ENCODE measurements at regions not wholly inside any gene's neighbourhood (a gene's known extent, or its start where the extent isn't known, plus 50 kb on each side); places are given as distances from the start of the nearest gene placed in this dataset.

DNA sequence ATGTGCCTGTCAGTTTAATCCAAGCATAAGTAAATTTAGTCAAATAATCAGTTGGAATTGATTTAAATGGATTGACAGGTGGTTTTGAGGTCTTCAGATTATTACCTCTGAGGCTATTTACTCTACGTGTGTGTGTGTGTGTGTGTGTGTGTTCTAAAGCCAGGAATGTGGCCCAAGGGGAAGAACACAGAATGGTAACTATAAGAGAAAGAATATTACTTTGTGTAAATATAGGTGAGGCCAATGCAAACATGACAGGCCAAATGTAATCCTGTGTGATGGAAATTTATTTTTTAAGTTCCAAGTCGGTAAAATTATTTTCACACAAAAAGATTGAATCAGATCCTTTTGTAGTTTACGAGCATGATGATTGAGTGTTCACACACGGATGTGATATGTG is 390.0 kb downstream of the PLK2 start:
- TF ChIP-seq, protein P1, sequence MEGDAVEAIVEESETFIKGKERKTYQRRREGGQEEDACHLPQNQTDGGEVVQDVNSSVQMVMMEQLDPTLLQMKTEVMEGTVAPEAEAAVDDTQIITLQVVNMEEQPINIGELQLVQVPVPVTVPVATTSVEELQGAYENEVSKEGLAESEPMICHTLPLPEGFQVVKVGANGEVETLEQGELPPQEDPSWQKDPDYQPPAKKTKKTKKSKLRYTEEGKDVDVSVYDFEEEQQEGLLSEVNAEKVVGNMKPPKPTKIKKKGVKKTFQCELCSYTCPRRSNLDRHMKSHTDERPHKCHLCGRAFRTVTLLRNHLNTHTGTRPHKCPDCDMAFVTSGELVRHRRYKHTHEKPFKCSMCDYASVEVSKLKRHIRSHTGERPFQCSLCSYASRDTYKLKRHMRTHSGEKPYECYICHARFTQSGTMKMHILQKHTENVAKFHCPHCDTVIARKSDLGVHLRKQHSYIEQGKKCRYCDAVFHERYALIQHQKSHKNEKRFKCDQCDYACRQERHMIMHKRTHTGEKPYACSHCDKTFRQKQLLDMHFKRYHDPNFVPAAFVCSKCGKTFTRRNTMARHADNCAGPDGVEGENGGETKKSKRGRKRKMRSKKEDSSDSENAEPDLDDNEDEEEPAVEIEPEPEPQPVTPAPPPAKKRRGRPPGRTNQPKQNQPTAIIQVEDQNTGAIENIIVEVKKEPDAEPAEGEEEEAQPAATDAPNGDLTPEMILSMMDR (IDR thresholded peaks at IDR 0.05): no peak
- no peak for TF ChIP-seq ZFX (IDR thresholded peaks at IDR 0.05; ENCODE audit: borderline replicate concordance)

All from 22Rv1 (cell line).